Gastrocnemius medialis (tissue), 4 donors: ENCODE measurements at regions not wholly inside any gene's neighbourhood (a gene's known extent, or its start where the extent isn't known, plus 50 kb on each side); places are given as distances from the start of the nearest gene placed in this dataset.

ENCODE experiments used
- POLR2A ChIP-seq, 2 donors: fragments of 450-650 bp; IDR thresholded peaks; one replicate each; pipeline ENCODE4 v1.6.1; 2017; ENCODE audit warnings: antibody characterized with exemption in 2 of 2, mild to moderate bottlenecking in 2 of 2, moderate library complexity in 2 of 2
- TF ChIP-seq, protein P1 (sequence below), 5 experiments: fragments of 450-650 bp in 3 of 5; fragments of 200-600 bp in 2 of 5; sonication (generic) in 2 of 5; IDR thresholded peaks in 4 of 5; conservative IDR thresholded peaks in 1 of 5; 1 replicate in 4 of 5; 2 replicates in 1 of 5; pipeline ENCODE4 v1.5.1; 2016 to 2019; ENCODE audit warnings: antibody characterized with exemption in 5 of 5, mild to moderate bottlenecking in 3 of 5, moderate library complexity in 3 of 5

DNA sequence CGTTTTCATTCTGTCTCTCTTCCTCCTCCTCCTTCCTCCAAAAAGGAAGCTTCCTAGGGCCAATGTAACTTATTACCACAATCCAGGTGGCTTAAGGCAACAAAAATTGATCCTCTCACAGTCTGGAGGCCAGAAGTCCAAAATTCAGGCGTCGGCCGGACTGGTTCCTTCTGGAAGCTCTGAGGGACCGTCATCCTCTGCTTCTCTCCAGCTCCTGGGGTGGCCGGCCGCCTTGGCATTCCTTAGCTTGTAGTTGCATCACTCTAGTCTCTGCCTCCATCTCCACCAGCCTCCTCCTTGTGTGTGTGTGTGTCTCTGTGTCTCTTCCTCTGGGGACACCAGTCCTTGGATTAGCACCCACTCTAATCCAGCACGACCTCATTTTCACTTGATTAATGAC lies 89.0 kb upstream of the NPTX2 start:
- no peak for TF ChIP-seq POLR2A (IDR thresholded peaks at IDR 0.05)
- TF ChIP-seq, protein P1, sequence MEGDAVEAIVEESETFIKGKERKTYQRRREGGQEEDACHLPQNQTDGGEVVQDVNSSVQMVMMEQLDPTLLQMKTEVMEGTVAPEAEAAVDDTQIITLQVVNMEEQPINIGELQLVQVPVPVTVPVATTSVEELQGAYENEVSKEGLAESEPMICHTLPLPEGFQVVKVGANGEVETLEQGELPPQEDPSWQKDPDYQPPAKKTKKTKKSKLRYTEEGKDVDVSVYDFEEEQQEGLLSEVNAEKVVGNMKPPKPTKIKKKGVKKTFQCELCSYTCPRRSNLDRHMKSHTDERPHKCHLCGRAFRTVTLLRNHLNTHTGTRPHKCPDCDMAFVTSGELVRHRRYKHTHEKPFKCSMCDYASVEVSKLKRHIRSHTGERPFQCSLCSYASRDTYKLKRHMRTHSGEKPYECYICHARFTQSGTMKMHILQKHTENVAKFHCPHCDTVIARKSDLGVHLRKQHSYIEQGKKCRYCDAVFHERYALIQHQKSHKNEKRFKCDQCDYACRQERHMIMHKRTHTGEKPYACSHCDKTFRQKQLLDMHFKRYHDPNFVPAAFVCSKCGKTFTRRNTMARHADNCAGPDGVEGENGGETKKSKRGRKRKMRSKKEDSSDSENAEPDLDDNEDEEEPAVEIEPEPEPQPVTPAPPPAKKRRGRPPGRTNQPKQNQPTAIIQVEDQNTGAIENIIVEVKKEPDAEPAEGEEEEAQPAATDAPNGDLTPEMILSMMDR (IDR thresholded peaks at IDR 0.05 in 4 of 5, conservative IDR thresholded peaks at IDR 0.05 in 1 of 5), result no peak
